Neural cell (in vitro differentiated cells): ENCODE measurements at regions not wholly inside any gene's neighbourhood (a gene's known extent, or its start where the extent isn't known, plus 50 kb on each side); places are given as distances from the start of the nearest gene placed in this dataset.

Source experiments
- H2AFZ ChIP-seq: fragments of 200-600, 300-800 bp; sonication (generic), shearing (Covaris generic); 2 replicates; pipeline ENCODE4 v1.6.0; 2014; ENCODE audit warnings: low read depth, mild to moderate bottlenecking, antibody characterized with exemption, low read length, moderate library complexity
- H3F3A ChIP-seq: fragments of 200-600 bp; shearing (Covaris generic); 2 replicates; pipeline ENCODE4 v1.6.1; 2016; ENCODE audit warnings: mild to moderate bottlenecking, moderate library complexity, mixed read lengths, antibody characterized with exemption, low read length; ENCODE audit not compliant: insufficient read depth, poor library complexity, severe bottlenecking
- H3K27ac ChIP-seq: fragments of 200-600, 300-800 bp; sonication (generic), shearing (Covaris generic); 2 replicates; pipeline ENCODE4 v1.5.1; 2014; ENCODE audit warnings: mild to moderate bottlenecking, low read length, moderate library complexity
- H3K27me3 ChIP-seq: fragments of 300-800, 200-600 bp; sonication (generic), shearing (Covaris generic); 2 replicates; pipeline ENCODE4 v1.6.0; 2014; ENCODE audit warnings: mild to moderate bottlenecking, low read depth, low read length, moderate library complexity; ENCODE audit not compliant: insufficient read depth
- H3K36me3 ChIP-seq: fragments of 300-800, 200-600 bp; sonication (generic), shearing (Covaris generic); 2 replicates; pipeline ENCODE4 v1.5.1; 2014; ENCODE audit warnings: mild to moderate bottlenecking, antibody characterized with exemption, low read length, moderate library complexity; ENCODE audit not compliant: insufficient read depth
- H3K4me2 ChIP-seq: fragments of 300-800, 200-600 bp; sonication (generic), shearing (Covaris generic); 2 replicates; pipeline ENCODE4 v1.6.0; 2014; ENCODE audit warnings: mild to moderate bottlenecking, low read length
- H3K4me3 ChIP-seq: fragments of 300-800, 200-600 bp; sonication (generic), shearing (Covaris generic); 2 replicates; pipeline ENCODE4 v1.5.1; 2014; ENCODE audit warnings: mild to moderate bottlenecking, low read length, moderate library complexity
- H3K79me2 ChIP-seq: fragments of 200-600 bp; shearing (Covaris generic); replicated peaks from 2 replicates; pipeline ENCODE4 v1.6.0; 2014; ENCODE audit warnings: mild to moderate bottlenecking, low read length, moderate library complexity; ENCODE audit not compliant: insufficient read depth
- H3K9ac ChIP-seq: fragments of 300-800, 200-600 bp; sonication (generic), shearing (Covaris generic); 2 replicates; pipeline ENCODE4 v1.6.1; 2016; ENCODE audit warnings: mild to moderate bottlenecking, low read length, mixed read lengths
- H3K9me2 ChIP-seq: fragments of 200-600 bp; shearing (Covaris generic); 2 replicates; pipeline ENCODE4 v1.6.1; 2016; ENCODE audit warnings: mild to moderate bottlenecking, low read length, mixed read lengths; ENCODE audit not compliant: insufficient read depth
- H3K9me3 ChIP-seq: fragments of 200-600, 300-800 bp; sonication (generic), shearing (Covaris generic); 2 replicates; pipeline ENCODE4 v1.6.1; 2016; ENCODE audit warnings: mild to moderate bottlenecking, mixed run types, low read length, moderate library complexity, mixed read lengths
- H4K20me1 ChIP-seq: fragments of 200-600 bp; shearing (Covaris generic); 2 replicates; pipeline ENCODE4 v1.6.1; 2016; ENCODE audit warnings: mild to moderate bottlenecking, mixed run types; ENCODE audit not compliant: insufficient read depth
- CTCF ChIP-seq: fragments of 450-650 bp; IDR thresholded peaks from 2 replicates; pipeline ENCODE4 v1.5.1; 2014; ENCODE audit warnings: antibody characterized with exemption, mild to moderate bottlenecking, moderate library complexity; ENCODE audit not compliant: poor library complexity, severe bottlenecking
- EP300 ChIP-seq: fragments of 450-650 bp; conservative IDR thresholded peaks from 2 replicates; pipeline ENCODE4 v1.6.1; 2014; ENCODE audit warnings: antibody characterized with exemption, mild to moderate bottlenecking, moderate library complexity; ENCODE audit not compliant: poor library complexity, severe bottlenecking
- EZH2 ChIP-seq: fragments of 200-600, 300-800 bp; shearing (Covaris generic), sonication (generic); IDR thresholded peaks from 2 replicates; pipeline ENCODE4 v1.6.1; 2014; ENCODE audit warnings: antibody characterized with exemption, low read length, borderline replicate concordance, mild to moderate bottlenecking; ENCODE audit not compliant: insufficient read depth, poor library complexity, severe bottlenecking
- MXI1 ChIP-seq: fragments of 450-650 bp; conservative IDR thresholded peaks from 2 replicates; pipeline ENCODE4 v1.6.1; 2014; ENCODE audit warnings: antibody characterized with exemption, mild to moderate bottlenecking; ENCODE audit not compliant: poor library complexity, severe bottlenecking
- POLR2AphosphoS5 ChIP-seq: IDR thresholded peaks from 2 replicates; pipeline ENCODE4 v1.6.1; 2012
- RAD21 ChIP-seq: fragments of 450-650 bp; conservative IDR thresholded peaks from 2 replicates; pipeline ENCODE4 v1.6.1; 2014; ENCODE audit warnings: antibody characterized with exemption, mild to moderate bottlenecking, moderate library complexity
- REST ChIP-seq: IDR thresholded peaks from 2 replicates; pipeline ENCODE4 v1.6.1; 2012; ENCODE audit warnings: borderline replicate concordance
- SMC3 ChIP-seq: fragments of 450-650 bp; conservative IDR thresholded peaks from 2 replicates; pipeline ENCODE4 v1.6.1; 2014; ENCODE audit warnings: antibody characterized with exemption, mild to moderate bottlenecking, moderate library complexity; ENCODE audit not compliant: poor library complexity
- TAF1 ChIP-seq: IDR thresholded peaks from 2 replicates; pipeline ENCODE4 v1.6.1; 2012; ENCODE audit warnings: low read depth

- H3F3A ChIP-seq, result no peaks in the 10 kb centered on the region
- TF ChIP-seq POLR2AphosphoS5 (no peak), EP300 (no peak), RAD21 (no peak), TAF1 (no peak), MXI1 (no peak), EZH2 (no peak), CTCF (no peak), REST (no peak), SMC3 (no peak)
Measured at GRCh38 chr16:51705142-51705541, 554.1 kb upstream of the SALL1 start.

GRCh38 chr16:51701025-51701424, 550.0 kb upstream of the SALL1 start:
- Histone ChIP-seq H3K4me2 (no peak overlapping the region), H3K27ac (no peak overlapping the region), H3K36me3 (no peaks in the 10 kb centered on the region), H2AFZ (no peak overlapping the region), H3K27me3 (no peaks in the 10 kb centered on the region), H3F3A (no peaks in the 10 kb centered on the region), H3K9me3 (no peaks in the 10 kb centered on the region), H3K9me2 (no peaks in the 10 kb centered on the region), H3K9ac (no peak overlapping the region), H4K20me1 (no peaks in the 10 kb centered on the region), H3K79me2 (no peaks in the 10 kb centered on the region), H3K4me3 (no peak overlapping the region)
- TF ChIP-seq RAD21, result no peak
- TF ChIP-seq CTCF, result no peak
- no peak for TF ChIP-seq POLR2AphosphoS5
- no peak for TF ChIP-seq MXI1
- TF ChIP-seq TAF1, result no peak
- no peak for TF ChIP-seq EP300

More at GRCh38 chr16:51705142-51705541, 554.1 kb upstream of the SALL1 start:
- H3K9me2 ChIP-seq, result no peaks in the 10 kb centered on the region
- no peaks in the 10 kb centered on the region for H3K36me3 ChIP-seq
- no peak overlapping the region for H3K4me2 ChIP-seq
- no peak overlapping the region for H3K27ac ChIP-seq
- H4K20me1 ChIP-seq, result no peaks in the 10 kb centered on the region
- no peaks in the 10 kb centered on the region for H3K79me2 ChIP-seq
- H3K27me3 ChIP-seq, result no peaks in the 10 kb centered on the region
- H3K4me3 ChIP-seq, result no peak overlapping the region
- no peaks in the 10 kb centered on the region for H3K9me3 ChIP-seq
- H2AFZ ChIP-seq, result no peak overlapping the region
- no peak overlapping the region for H3K9ac ChIP-seq
